ENCODE measurements at regions not wholly inside any gene's neighbourhood (a gene's known extent, or its start where the extent isn't known, plus 50 kb on each side); places are given as distances from the start of the nearest gene placed in this dataset.
A peak's percentile ranks its signal among the peaks of the same experiment; 100 is the strongest.

DNA sequence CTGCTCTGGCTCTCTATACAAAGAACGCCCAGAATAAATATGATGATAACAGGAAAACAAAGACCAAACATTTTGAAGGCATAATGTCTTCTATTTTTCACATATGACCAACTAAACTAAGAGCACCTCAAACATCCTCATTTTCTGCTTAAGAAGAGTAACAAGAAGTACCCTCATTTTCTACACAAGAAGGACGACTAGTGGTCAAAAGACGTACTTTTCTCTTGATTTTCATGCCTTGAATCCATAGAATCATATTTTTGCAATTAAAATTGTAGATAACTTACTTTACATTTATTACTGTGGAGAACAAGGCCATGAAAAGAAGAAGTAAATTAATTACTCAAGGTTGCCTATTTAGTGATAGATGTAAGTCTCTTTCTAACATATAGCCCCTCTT, 358.6 kb downstream of the DUSP6 start:
- TF ChIP-seq, protein P1, sequence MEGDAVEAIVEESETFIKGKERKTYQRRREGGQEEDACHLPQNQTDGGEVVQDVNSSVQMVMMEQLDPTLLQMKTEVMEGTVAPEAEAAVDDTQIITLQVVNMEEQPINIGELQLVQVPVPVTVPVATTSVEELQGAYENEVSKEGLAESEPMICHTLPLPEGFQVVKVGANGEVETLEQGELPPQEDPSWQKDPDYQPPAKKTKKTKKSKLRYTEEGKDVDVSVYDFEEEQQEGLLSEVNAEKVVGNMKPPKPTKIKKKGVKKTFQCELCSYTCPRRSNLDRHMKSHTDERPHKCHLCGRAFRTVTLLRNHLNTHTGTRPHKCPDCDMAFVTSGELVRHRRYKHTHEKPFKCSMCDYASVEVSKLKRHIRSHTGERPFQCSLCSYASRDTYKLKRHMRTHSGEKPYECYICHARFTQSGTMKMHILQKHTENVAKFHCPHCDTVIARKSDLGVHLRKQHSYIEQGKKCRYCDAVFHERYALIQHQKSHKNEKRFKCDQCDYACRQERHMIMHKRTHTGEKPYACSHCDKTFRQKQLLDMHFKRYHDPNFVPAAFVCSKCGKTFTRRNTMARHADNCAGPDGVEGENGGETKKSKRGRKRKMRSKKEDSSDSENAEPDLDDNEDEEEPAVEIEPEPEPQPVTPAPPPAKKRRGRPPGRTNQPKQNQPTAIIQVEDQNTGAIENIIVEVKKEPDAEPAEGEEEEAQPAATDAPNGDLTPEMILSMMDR (IDR thresholded peaks at IDR 0.05) = peak; percentile 39 to 59 (median 50)
- TF ChIP-seq POLR2A (IDR thresholded peaks at IDR 0.05) = no peak
